K562 (cell line): ENCODE measurements at regions not wholly inside any gene's neighbourhood (a gene's known extent, or its start where the extent isn't known, plus 50 kb on each side); places are given as distances from the start of the nearest gene placed in this dataset.

Experiments
- CC2D1A ChIP-seq: fragments of 450-650 bp; IDR thresholded peaks from 2 replicates; pipeline ENCODE4 v1.6.1; 2017; ENCODE audit warnings: mild to moderate bottlenecking
- ZNF263 ChIP-seq: sonication (generic); formaldehyde crosslinking; IDR thresholded peaks from 2 replicates; pipeline ENCODE4 v1.8.0; 2022; ENCODE audit warnings: mild to moderate bottlenecking, missing genetic modification reagents, borderline replicate concordance
- TF ChIP-seq, protein P1 (sequence below): sonication (generic); formaldehyde crosslinking; IDR thresholded peaks from 2 replicates; pipeline ENCODE4 v1.9.0; 2022; ENCODE audit warnings: mild to moderate bottlenecking, missing genetic modification reagents
- TF ChIP-seq, protein P2 (sequence below), 2 experiments: fragments of 450-650 bp; formaldehyde crosslinking in 1 of 2; IDR thresholded peaks; 2 replicates each; pipeline versions ENCODE4 v1.4.0 to v1.6.1; 2014 to 2020; ENCODE audit warnings: mild to moderate bottlenecking in 2 of 2, borderline replicate concordance in 1 of 2, low read depth in 1 of 2

DNA sequence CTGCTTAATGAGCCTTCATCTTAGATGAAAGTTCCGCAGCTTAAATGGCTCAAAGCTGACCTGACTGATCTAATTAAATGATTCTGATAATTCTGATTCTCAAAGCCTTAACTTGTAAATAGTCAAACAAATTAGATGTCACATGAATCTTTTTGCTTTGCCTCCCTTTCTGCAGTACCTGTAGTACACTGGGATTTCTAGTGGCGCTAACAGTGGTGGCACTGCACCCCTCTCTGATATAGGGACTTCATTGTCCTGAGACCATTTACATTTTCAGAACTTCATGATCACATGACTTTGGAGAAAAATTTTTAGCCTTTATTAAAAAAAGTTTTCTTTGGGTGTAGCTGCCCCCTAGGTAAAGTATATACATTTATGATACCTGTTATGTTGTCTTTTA lies 546.7 kb upstream of the ADGRL2 start:
- TF ChIP-seq, protein P1, sequence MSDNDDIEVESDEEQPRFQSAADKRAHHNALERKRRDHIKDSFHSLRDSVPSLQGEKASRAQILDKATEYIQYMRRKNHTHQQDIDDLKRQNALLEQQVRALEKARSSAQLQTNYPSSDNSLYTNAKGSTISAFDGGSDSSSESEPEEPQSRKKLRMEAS (CRISPR knock-in tag), result no peak
- TF ChIP-seq, protein P2, sequence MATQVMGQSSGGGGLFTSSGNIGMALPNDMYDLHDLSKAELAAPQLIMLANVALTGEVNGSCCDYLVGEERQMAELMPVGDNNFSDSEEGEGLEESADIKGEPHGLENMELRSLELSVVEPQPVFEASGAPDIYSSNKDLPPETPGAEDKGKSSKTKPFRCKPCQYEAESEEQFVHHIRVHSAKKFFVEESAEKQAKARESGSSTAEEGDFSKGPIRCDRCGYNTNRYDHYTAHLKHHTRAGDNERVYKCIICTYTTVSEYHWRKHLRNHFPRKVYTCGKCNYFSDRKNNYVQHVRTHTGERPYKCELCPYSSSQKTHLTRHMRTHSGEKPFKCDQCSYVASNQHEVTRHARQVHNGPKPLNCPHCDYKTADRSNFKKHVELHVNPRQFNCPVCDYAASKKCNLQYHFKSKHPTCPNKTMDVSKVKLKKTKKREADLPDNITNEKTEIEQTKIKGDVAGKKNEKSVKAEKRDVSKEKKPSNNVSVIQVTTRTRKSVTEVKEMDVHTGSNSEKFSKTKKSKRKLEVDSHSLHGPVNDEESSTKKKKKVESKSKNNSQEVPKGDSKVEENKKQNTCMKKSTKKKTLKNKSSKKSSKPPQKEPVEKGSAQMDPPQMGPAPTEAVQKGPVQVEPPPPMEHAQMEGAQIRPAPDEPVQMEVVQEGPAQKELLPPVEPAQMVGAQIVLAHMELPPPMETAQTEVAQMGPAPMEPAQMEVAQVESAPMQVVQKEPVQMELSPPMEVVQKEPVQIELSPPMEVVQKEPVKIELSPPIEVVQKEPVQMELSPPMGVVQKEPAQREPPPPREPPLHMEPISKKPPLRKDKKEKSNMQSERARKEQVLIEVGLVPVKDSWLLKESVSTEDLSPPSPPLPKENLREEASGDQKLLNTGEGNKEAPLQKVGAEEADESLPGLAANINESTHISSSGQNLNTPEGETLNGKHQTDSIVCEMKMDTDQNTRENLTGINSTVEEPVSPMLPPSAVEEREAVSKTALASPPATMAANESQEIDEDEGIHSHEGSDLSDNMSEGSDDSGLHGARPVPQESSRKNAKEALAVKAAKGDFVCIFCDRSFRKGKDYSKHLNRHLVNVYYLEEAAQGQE (IDR thresholded peaks at IDR 0.05; ENCODE audit: borderline replicate concordance), result no peak
- TF ChIP-seq, protein P2 (CRISPR knock-in tag; IDR thresholded peaks at IDR 0.05; ENCODE audit: low read depth), result no peak
- TF ChIP-seq CC2D1A (no peak), ZNF263 (no peak)
